ENCODE measurements at regions not wholly inside any gene's neighbourhood (a gene's known extent, or its start where the extent isn't known, plus 50 kb on each side); places are given as distances from the start of the nearest gene placed in this dataset.

DNA sequence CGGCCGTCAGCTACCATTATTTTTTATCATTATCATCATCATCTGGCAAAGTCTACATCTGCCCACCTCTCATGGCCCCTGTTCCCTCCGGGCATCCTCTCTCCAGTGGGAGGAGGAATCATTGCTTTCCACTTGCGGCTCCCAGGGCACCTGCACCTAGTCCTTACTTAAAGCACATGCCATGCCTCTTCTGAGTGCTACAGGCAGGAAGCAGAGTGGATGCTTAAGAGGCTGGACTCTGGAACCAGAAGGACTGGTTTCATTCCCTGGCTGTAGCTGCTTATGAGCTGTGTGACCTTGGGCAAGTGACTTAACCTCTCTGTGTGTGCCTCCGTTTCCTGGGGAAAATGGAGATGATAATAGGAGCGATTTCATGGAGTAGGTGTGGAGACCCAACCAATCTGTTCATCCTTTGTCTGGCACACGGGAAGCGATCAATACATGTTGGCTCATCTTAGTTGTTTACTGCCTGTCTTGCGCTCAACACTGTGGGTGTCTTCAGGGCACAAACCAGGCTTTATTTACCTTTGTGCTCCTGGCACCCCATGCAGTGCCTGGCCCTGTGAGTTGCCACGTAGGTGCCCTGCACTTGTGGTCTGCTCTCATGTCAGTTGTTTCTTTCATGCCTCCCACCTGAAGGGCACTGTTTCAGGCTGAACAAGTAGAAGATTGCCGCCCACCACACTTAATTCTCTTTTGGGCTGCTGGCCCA lies 317.0 kb upstream of the SULF2 start:
- no peak for TF ChIP-seq EZH2 (IDR thresholded peaks at IDR 0.05; ENCODE audit: borderline replicate concordance, low read length)
- TF ChIP-seq, protein P1, sequence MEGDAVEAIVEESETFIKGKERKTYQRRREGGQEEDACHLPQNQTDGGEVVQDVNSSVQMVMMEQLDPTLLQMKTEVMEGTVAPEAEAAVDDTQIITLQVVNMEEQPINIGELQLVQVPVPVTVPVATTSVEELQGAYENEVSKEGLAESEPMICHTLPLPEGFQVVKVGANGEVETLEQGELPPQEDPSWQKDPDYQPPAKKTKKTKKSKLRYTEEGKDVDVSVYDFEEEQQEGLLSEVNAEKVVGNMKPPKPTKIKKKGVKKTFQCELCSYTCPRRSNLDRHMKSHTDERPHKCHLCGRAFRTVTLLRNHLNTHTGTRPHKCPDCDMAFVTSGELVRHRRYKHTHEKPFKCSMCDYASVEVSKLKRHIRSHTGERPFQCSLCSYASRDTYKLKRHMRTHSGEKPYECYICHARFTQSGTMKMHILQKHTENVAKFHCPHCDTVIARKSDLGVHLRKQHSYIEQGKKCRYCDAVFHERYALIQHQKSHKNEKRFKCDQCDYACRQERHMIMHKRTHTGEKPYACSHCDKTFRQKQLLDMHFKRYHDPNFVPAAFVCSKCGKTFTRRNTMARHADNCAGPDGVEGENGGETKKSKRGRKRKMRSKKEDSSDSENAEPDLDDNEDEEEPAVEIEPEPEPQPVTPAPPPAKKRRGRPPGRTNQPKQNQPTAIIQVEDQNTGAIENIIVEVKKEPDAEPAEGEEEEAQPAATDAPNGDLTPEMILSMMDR (conservative IDR thresholded peaks at IDR 0.05 in 1 of 2, IDR thresholded peaks at IDR 0.05 in 1 of 2; ENCODE audit: extremely low read depth in 1 of 2, insufficient read depth in 1 of 2, low read depth in 1 of 2, low read length in 2 of 2) = no peak

All from mammary epithelial cell (primary cell).